Small intestine (tissue), 7 donors: ENCODE measurements at regions not wholly inside any gene's neighbourhood (a gene's known extent, or its start where the extent isn't known, plus 50 kb on each side); places are given as distances from the start of the nearest gene placed in this dataset.
"Not testable (repeated sequence)": the region's sequence is repeated elsewhere in the genome, so short reads cannot be mapped to it uniquely, and the experiment has no call there.

Source experiments
- DNase-seq, 2 donors: peaks; one replicate each; pipeline versions ENCODE4 v3.0.0 to v3.0.0-alpha.2; 2013
- FAIRE-seq: peaks from 2 replicates; lab custom pipeline; 2012; peaks lifted over from hg19 to GRCh38; lab: Jason Lieb, UNC
- H3K27ac ChIP-seq, 3 donors: one replicate each; pipeline ENCODE4 v1.5.1; 2013; ENCODE audit warnings: low read length in 2 of 3, mild to moderate bottlenecking in 2 of 3, control low read depth in 1 of 3, inconsistent platforms in 1 of 3, low read depth in 1 of 3, moderate library complexity in 1 of 3
- H3K27me3 ChIP-seq, 3 donors: one replicate each; pipeline ENCODE4 v1.6.1; 2013; ENCODE audit warnings: low read length in 3 of 3, inconsistent platforms in 1 of 3; ENCODE audit not compliant: control insufficient read depth in 3 of 3, insufficient read depth in 3 of 3
- H3K36me3 ChIP-seq, 3 donors: one replicate each; pipeline ENCODE4 v1.6.1; 2013; ENCODE audit warnings: low read length in 3 of 3, inconsistent platforms in 1 of 3, low read depth in 1 of 3, mild to moderate bottlenecking in 1 of 3, moderate library complexity in 1 of 3; ENCODE audit not compliant: control insufficient read depth in 3 of 3, insufficient read depth in 2 of 3
- H3K4me1 ChIP-seq, 3 donors: one replicate each; pipeline ENCODE4 v1.6.1; 2013; ENCODE audit warnings: low read length in 2 of 3, inconsistent platforms in 1 of 3, low read depth in 1 of 3, mild to moderate bottlenecking in 1 of 3, moderate library complexity in 1 of 3; ENCODE audit not compliant: control insufficient read depth in 3 of 3, insufficient read depth in 2 of 3
- H3K4me3 ChIP-seq, 3 donors: one replicate each; pipeline ENCODE4 v1.5.1; 2013; ENCODE audit warnings: low read length in 3 of 3, control low read depth in 1 of 3, inconsistent platforms in 1 of 3, low read depth in 1 of 3, mild to moderate bottlenecking in 1 of 3, moderate library complexity in 1 of 3
- H3K9me3 ChIP-seq, 2 donors: one replicate each; pipeline ENCODE4 v1.6.1; 2013; ENCODE audit warnings: low read depth in 1 of 2, low read length in 1 of 2; ENCODE audit not compliant: control insufficient read depth in 2 of 2, insufficient read depth in 1 of 2
- WGBS, 3 donors: extraction: QIAGEN DNeasy Blood & Tissue Kit; methylation state at CpG; one replicate each; pipeline ENCODE4 v1.1.7; 2013; 5-methylcytosine and 5-hydroxymethylcytosine counted together
- donor health status: healthy with polysubstance abuse.
- donor health status: control.
- donor health status: control.
- donor health status: Bipolar disorder and iron deficiency.
- donor health status: healthy.

DNA sequence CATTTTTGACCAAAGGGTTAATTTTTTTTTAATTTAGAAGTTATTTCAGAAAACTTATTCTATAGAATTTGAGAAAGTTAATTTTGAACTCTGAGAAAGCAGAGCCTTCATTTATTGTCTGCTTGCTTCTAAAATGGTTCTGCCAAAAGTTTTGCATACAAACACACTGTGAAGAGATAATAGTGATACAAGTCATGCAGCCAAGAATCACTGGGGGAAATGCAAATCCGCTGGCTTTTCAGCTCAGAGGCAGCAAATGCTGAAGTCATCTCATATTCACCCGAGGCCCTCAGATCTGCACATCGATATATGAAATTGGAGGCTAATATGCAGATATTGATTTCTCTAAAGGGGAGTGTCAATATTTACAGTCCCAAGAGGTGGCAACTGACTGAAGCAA lies 186.2 kb downstream of the KIT start:
- FAIRE-seq (no peak), DNase-seq (no peak)
- Histone ChIP-seq H3K9me3 (no peaks in the 10 kb centered on the region), H3K4me3 (no peak overlapping the region), H3K4me1 (no peaks in the 10 kb centered on the region), H3K36me3 (no peaks in the 10 kb centered on the region), H3K27ac (no peak overlapping the region), H3K27me3 (no peaks in the 10 kb centered on the region)
- 41 to 69% (median 46%) methylated on average over 3 of the region's 3 CpGs for WGBS, 3 donors

DNA sequence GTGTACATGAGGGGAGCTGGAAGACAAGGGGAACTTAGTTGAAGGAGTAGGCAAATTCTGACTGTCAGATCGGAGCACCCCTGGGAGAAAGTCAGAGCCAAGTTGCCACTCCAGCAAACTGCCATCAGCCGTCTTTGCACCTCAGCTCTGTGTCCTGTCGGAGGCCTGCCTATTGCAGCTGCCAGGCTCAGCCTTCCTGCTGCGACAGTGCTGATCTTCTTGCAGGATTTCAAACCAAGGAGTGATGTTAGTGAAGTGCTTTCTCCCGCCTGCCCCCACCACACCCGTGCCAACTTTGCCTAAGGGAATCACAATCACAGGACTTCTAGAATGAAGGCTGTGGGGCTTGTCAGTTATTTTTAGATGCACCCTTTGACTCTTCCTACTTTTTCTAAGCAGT lies 185.3 kb downstream of the KIT start:
- no peaks in the 10 kb centered on the region for H3K9me3 ChIP-seq
- no peak for FAIRE-seq
- WGBS, 3 donors = 69 to 91% (median 87%) methylated on average over 6 of the region's 6 CpGs
- no peak for DNase-seq
- no peak overlapping the region for H3K4me3 ChIP-seq
- H3K27me3 ChIP-seq = no peaks in the 10 kb centered on the region
- H3K27ac ChIP-seq = no peak overlapping the region
- no peaks in the 10 kb centered on the region for H3K36me3 ChIP-seq
- no peaks in the 10 kb centered on the region for H3K4me1 ChIP-seq

DNA sequence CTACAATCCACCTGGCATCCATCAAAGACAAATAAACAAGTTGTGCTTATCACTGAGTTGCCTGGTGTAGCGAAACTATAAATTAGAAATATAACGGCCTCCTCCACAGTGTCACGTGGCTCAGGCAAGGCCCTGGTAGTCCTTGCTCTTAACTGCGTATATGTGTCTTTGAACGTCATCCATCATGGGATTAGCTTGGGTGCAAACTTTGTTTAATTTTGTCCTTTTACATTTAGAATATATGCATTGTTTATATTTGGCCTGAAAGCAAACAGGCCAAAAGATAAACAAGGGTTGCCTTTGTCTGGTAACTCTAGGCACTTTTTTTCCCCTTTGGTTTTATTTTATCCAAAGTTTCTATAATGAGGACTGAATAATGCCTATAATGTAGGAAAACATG lies 184.9 kb downstream of the KIT start:
- Histone ChIP-seq H3K36me3 (no peaks in the 10 kb centered on the region), H3K27me3 (no peaks in the 10 kb centered on the region), H3K4me1 (no peaks in the 10 kb centered on the region), H3K4me3 (no peak overlapping the region), H3K27ac (no peak overlapping the region), H3K9me3 (no peaks in the 10 kb centered on the region)
- WGBS, 3 donors = 45 to 75% (median 53%) methylated on average over 5 of the region's 5 CpGs
- no peak for FAIRE-seq
- no peak for DNase-seq

DNA sequence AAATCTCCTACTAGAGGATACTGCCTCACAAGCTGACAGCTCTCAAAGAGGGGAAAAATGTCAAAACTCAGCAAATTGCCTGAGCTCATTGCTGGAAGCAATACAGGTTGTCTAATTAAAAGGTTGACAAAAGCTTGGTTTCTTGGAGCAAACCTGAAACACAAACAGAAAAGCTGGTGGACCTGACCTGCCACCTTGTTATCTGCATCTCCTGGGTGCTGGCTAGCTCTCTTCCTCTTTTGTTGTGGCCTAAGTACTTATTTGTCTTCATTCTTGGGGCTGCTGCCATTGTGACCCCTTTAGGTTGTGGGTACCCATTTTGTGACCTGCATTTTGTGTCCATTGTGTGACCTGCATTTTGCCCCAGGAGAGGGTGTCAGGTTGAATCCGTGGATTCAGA lies 184.5 kb downstream of the KIT start:
- Histone ChIP-seq H3K36me3 (no peaks in the 10 kb centered on the region), H3K27me3 (no peaks in the 10 kb centered on the region), H3K9me3 (no peaks in the 10 kb centered on the region), H3K4me1 (no peaks in the 10 kb centered on the region), H3K27ac (no peak overlapping the region), H3K4me3 (no peak overlapping the region)
- FAIRE-seq (no peak), DNase-seq (no peak)
- WGBS, 3 donors = 36 to 58% (median 53%) methylated on average over 1 of the region's 1 CpG

DNA sequence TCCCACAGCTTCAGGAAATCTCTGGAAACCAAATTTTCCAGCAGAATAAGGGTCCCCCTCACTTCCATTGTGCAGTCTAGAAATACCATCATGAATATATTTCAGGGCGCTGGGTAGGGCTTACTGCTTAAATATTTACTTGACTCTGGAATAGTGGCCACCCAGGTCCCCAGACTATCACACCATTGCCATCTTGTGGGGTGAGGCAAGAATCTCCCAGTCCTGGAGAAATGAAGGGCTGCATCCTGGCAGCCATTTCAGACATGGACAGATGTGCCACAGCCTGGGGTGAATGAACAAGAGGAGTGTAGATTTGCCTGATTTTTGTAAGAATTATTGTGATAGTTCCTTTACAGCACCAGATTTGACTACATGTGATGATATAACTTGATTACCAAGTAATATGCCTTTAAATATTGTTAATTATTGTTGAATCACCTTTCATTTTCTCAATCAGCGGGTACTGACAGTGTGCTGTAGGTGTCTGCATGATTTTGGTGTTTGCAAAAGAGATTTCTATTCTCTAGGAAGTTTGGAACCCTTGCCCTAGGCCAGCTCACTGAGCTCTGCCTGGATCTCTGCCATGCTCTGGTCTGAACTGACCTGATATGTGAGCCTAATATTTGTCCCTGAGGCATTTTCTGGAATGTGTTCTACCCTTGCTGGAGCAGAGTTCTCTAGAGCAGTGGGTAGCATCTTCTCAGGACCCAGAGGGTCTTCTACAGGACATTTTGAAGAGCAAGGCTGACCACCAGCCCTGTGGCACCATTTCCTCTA lies 183.4 kb downstream of the KIT start:
- no peaks in the 10 kb centered on the region for H3K27me3 ChIP-seq
- H3K27ac ChIP-seq = no peak overlapping the region
- H3K36me3 ChIP-seq = no peaks in the 10 kb centered on the region
- no peak overlapping the region for H3K4me3 ChIP-seq
- WGBS, 3 donors = 49 to 65% (median 55%) methylated on average over 2 of the region's 2 CpGs
- no peak for FAIRE-seq
- no peaks in the 10 kb centered on the region for H3K9me3 ChIP-seq
- peak; percentile 10 to 20 for DNase-seq
- H3K4me1 ChIP-seq = no peaks in the 10 kb centered on the region

DNA sequence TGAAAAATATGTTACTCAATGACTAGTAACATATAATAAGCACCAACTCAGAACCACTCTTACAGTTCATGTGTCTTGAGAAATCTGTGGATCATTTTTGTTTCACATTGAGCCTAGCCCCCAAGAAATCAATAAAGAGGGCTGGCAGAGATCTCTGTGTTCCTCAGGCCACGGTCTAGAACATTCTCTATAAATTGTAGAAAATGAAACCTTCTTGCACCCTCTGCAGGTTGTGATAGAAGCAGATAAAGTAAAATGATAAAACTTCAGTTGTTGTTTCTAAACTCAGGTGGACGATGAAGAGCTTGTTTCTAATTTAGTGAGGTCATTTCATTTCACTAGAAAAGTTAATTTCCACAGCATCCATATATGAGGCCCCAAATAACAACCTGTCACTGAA lies 182.7 kb downstream of the KIT start:
- H3K36me3 ChIP-seq = no peaks in the 10 kb centered on the region
- H3K27ac ChIP-seq = no peak overlapping the region
- no peaks in the 10 kb centered on the region for H3K27me3 ChIP-seq
- H3K9me3 ChIP-seq = no peaks in the 10 kb centered on the region
- 24 to 55% (median 32%) methylated on average over 2 of the region's 2 CpGs for WGBS, 3 donors
- H3K4me3 ChIP-seq = no peak overlapping the region
- FAIRE-seq (no peak), DNase-seq (no peak)
- no peaks in the 10 kb centered on the region for H3K4me1 ChIP-seq

DNA sequence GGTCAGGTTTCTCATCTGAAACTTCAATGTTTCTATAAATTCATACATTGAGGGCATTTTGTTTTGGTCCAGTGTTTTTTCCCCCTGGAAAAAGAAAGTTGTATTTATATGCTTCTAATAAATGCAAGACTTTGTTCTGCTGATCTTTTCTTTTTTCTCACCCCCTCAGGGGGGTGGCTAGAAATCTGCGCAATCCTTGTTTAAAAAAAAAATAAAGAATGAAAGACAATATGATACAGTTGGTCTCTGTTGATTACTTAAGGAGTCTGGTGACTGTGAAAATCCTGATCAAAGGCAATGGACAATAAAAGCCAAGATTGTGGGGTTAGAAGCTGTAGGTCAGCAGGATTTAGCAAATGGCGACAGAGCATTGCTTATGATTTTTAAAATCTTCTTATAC lies 180.5 kb downstream of the KIT start:
- Histone ChIP-seq H3K36me3 (no peaks in the 10 kb centered on the region), H3K4me1 (no peaks in the 10 kb centered on the region), H3K27me3 (no peaks in the 10 kb centered on the region), H3K4me3 (no peak overlapping the region), H3K27ac (no peak overlapping the region), H3K9me3 (no peaks in the 10 kb centered on the region)
- FAIRE-seq (no peak), DNase-seq (no peak)
- 90 to 96% (median 95%) methylated on average over 2 of the region's 2 CpGs for WGBS, 3 donors

DNA sequence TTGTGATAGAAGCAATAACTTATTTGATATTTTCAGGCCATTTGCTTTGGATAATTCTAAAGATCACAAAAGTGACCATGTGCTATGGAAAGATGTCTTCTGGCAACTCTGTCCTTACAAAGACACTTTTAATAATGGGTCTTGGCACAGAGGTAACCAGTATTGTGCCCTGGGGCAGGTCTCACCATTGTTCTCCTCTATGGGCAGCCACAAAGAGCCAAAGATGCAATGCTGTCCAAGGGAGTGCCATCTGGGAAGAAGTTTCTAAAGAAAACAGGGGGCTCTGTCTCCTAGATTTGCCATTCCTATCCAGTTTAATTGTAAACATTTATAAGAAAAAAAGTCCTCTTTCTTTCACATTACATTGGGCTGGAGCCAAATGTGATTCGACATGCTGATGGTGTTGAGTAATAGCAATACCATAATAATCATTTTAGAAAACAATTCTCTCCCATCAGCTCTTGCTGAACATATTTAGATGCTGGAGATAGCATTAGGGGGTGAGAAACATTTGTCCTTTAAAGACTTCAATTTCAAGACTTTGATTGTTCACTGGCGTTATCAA lies 179.9 kb downstream of the KIT start:
- FAIRE-seq (no peak), DNase-seq (no peak)
- 24 to 50% (median 49%) methylated on average over 2 of the region's 2 CpGs for WGBS, 3 donors
- H3K36me3 ChIP-seq = no peaks in the 10 kb centered on the region
- H3K27me3 ChIP-seq = no peaks in the 10 kb centered on the region
- no peak overlapping the region for H3K4me3 ChIP-seq
- no peak overlapping the region for H3K27ac ChIP-seq
- no peaks in the 10 kb centered on the region for H3K9me3 ChIP-seq
- H3K4me1 ChIP-seq = no peaks in the 10 kb centered on the region

DNA sequence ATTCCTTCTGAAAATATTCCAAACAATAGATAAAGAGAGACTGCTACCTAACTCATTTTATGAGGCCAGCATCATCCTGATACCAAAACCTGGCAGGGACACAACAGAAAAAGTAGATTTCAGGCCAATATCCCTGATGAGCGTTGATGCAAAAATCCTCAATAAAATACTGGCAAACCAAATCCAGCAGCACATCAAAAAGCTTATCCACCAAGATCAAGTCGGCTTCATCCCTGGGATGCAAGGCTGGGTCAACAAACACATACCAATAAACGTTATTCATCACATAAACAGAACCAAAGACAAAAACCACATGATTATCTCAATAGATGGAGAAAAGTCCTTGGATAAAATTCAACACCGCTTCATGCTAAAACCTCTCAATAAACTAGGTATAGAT lies 170.6 kb downstream of the KIT start:
- not testable (repeated sequence) for H3K4me3 ChIP-seq, H3K9me3 ChIP-seq, H3K27ac ChIP-seq, H3K4me1 ChIP-seq, H3K27me3 ChIP-seq, H3K36me3 ChIP-seq, DNase-seq, FAIRE-seq
- WGBS, 3 donors = 57 to 75% (median 70%) methylated on average over 4 of the region's 4 CpGs
